HepG2 (cell line): ENCODE measurements at regions not wholly inside any gene's neighbourhood (a gene's known extent, or its start where the extent isn't known, plus 50 kb on each side); places are given as distances from the start of the nearest gene placed in this dataset.

Source experiments
- ATAC-seq: fragments of 200-7000 bp; cut with Tn5 transposase; 3 replicates; pipeline ENCODE4 v1.9.1; 2020; ENCODE audit warnings: mild to moderate bottlenecking, moderate library complexity
- BruUV-seq: library from RNA; stranded (reverse); fragments of 400-500 nt; replicated peaks from 2 replicates; lab custom pipeline; 2021; lab: Mats Ljungman, UMichigan
- CTCF ChIA-PET: fragments of 300-600 bp; formaldehyde crosslinking; extraction: SDS; loops from one replicate; lab custom pipeline; 2021; ENCODE audit warnings: low total read pairs, inconsistent platforms, low intra/inter-chr PET ratio; lab: Yijun Ruan, JAX
- POLR2A ChIA-PET: fragments of 350-600 bp; sonication (Branson Sonifier 250); formaldehyde crosslinking; loops from one replicate; lab custom pipeline; 2020; ENCODE audit warnings: antibody characterized with exemption, inconsistent platforms; lab: Yijun Ruan, JAX
- DNase-seq: peaks from one replicate; pipeline ENCODE4 v3.0.0-alpha.2; 2015; ENCODE audit warnings: low spot score
- FAIRE-seq: peaks from 3 replicates; lab custom pipeline; 2011; peaks lifted over from hg19 to GRCh38; lab: Jason Lieb, UNC
- H2AFZ ChIP-seq: one replicate; pipeline ENCODE4 v1.6.1; 2011; ENCODE audit warnings: low read length, inconsistent platforms
- H3K27ac ChIP-seq: fragments of 300-600 bp; 3 replicates; pipeline ENCODE4 v1.8.0; 2011; ENCODE audit warnings: mixed run types, mild to moderate bottlenecking, mixed read lengths, low read length, inconsistent platforms; ENCODE audit not compliant: insufficient read depth; ENCODE audit errors: extremely low read length
- H3K27me3 ChIP-seq, 2 experiments: fragments of 200-600 bp in 1 of 2; 2 replicates in 1 of 2; 3 replicates in 1 of 2; pipeline versions ENCODE4 v1.6.0 to v1.8.0; 2011; ENCODE audit warnings: low read length in 2 of 2, mild to moderate bottlenecking in 2 of 2, moderate library complexity in 2 of 2, inconsistent platforms in 1 of 2; ENCODE audit not compliant: insufficient read depth in 2 of 2, control insufficient read depth in 1 of 2
- H3K36me3 ChIP-seq, 2 experiments: fragments of 200-600 bp in 1 of 2; replicated peaks in 1 of 2; 2 replicates in 1 of 2; 3 replicates in 1 of 2; pipeline versions ENCODE4 v1.5.1 to v1.8.0; 2011; ENCODE audit warnings: low read length in 2 of 2, inconsistent platforms in 1 of 2; ENCODE audit not compliant: insufficient read depth in 2 of 2, control insufficient read depth in 1 of 2
- H3K4me1 ChIP-seq: 2 replicates; pipeline ENCODE4 v1.5.1; 2012; ENCODE audit warnings: low read length, inconsistent platforms; ENCODE audit not compliant: insufficient read depth
- H3K4me2 ChIP-seq: 2 replicates; pipeline ENCODE4 v1.6.0; 2011; ENCODE audit warnings: low read depth, low read length, inconsistent platforms
- H3K4me3 ChIP-seq, 3 experiments: fragments of 200-600 bp in 1 of 3; sonication (generic), shearing (Covaris generic) in 1 of 3; replicated peaks in 1 of 3; 2 replicates each; pipeline ENCODE4 v1.5.1; 2011 to 2016; ENCODE audit warnings: low read length in 3 of 3, inconsistent platforms in 2 of 3, low read depth in 2 of 3, mild to moderate bottlenecking in 2 of 3, control low read depth in 1 of 3, mixed read lengths in 1 of 3; ENCODE audit not compliant: insufficient read depth in 1 of 3
- H3K79me2 ChIP-seq: one replicate; pipeline ENCODE4 v1.6.1; 2011; ENCODE audit warnings: low read length, inconsistent platforms; ENCODE audit not compliant: insufficient read depth
- H3K9ac ChIP-seq: 2 replicates; pipeline ENCODE4 v1.6.0; 2011; ENCODE audit warnings: mild to moderate bottlenecking, low read depth, low read length, inconsistent platforms; ENCODE audit not compliant: insufficient read depth
- H3K9me3 ChIP-seq: 2 replicates; pipeline ENCODE4 v1.5.1; 2012; ENCODE audit warnings: mild to moderate bottlenecking, low read length
- H4K20me1 ChIP-seq: 2 replicates; pipeline ENCODE4 v1.6.0; 2011; ENCODE audit warnings: inconsistent platforms, mild to moderate bottlenecking, low read length, moderate library complexity; ENCODE audit not compliant: insufficient read depth
- CHD4 ChIP-seq: fragments of 200-600 bp; sonication (generic); IDR thresholded peaks from 2 replicates; pipeline ENCODE4 v1.7.0; 2017; ENCODE audit warnings: mild to moderate bottlenecking, low read length, borderline replicate concordance
- TBX2 ChIP-seq: sonication (generic); formaldehyde crosslinking; IDR thresholded peaks from 2 replicates; pipeline ENCODE4 v1.5.0; 2020; ENCODE audit warnings: missing genetic modification reagents, mild to moderate bottlenecking, borderline replicate concordance
- ZNF652 ChIP-seq: IDR thresholded peaks from 2 replicates; pipeline ENCODE4 v1.6.1; 2016; ENCODE audit warnings: low read depth, borderline replicate concordance
- ZSCAN31 ChIP-seq: sonication (generic); formaldehyde crosslinking; IDR thresholded peaks from 2 replicates; pipeline ENCODE4 v1.5.0; 2020; ENCODE audit warnings: low read depth, mild to moderate bottlenecking, missing genetic modification reagents
- WGBS: methylation state at CpG from one replicate; pipeline ENCODE4 v1.1.6; 2017; ENCODE audit warnings: low lambda C conversion rate; 5-methylcytosine and 5-hydroxymethylcytosine counted together
- in situ Hi-C: cut with HindIII; loops from 2 replicates; pipeline ENCODE4 v1.10.0; 2017; ENCODE audit warnings: low pct_unique_long_range_greater_than_20kb; ENCODE audit not compliant: extremely low pct_ligation_motif_present
- intact Hi-C: fragments of 100-400 bp; cut with micrococcal nuclease; formaldehyde crosslinking; loops from one replicate; pipeline ENCODE4 v1.10.0; 2022; ENCODE audit not compliant: unreplicated experiment
- TF ChIP-seq, protein P1 (sequence below): sonication (generic); formaldehyde crosslinking; IDR thresholded peaks from 2 replicates; pipeline ENCODE4 v1.5.1; 2020; ENCODE audit warnings: missing genetic modification reagents, mild to moderate bottlenecking, borderline replicate concordance

DNA sequence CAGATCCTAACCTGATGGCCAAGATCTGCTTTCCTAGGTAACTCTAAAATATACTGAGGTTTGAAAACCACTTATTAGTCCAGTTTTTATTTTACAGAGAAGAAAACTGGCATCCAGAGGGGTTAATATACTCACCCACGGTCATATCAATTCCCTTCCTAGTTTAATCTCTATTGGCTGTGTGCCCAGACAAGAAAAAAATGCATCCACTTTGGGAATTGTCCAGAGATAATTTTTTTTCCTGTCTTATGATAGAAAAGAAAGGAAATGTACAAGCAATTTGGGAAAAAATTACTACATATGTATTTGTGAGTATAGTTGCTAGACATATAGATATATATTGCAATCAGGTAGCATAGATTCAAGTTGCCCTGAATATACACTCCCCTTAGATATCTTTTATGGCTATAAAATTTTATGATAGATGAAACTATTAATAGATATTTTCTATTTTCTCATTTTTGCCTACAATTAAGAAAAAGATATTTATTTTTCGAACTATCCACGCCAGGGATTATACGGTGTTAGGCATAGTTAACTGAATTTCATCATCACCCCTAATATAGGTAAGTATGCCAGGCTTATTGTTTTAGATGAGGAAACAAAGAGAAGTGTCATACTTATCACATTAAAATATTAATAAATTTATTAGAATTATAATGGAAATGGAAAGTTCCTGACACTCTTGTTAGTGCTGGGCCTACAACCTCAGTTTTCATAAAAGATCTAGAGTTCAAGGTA lies 100.5 kb upstream of the SLC38A2 start:
- no peaks in the 10 kb centered on the region for H4K20me1 ChIP-seq
- no peaks in the 10 kb centered on the region for H3K9me3 ChIP-seq
- no peak overlapping the region for H2AFZ ChIP-seq
- intact Hi-C loops: loop anchor here (5.0 kb wide), 1 partner anchor 101 kb away; the partner anchor contains the start of gene SLC38A2
- TSS peak; percentile 90 for BruUV-seq
- H3K4me2 ChIP-seq: peak overlapping the region; percentile 75
- 6% methylated on average over 4 of the region's 4 CpGs for WGBS
- in situ Hi-C loops: no loop called here
- DNase-seq: peak; percentile 60
- ChIA-PET POLR2A (interaction anchor here (0.8 to 2.1 kb wide), 11 partner anchors 11 to 188 kb away, joined by 3 to 25 read pairs (median 4); no protein-coding TSS in a partner anchor), CTCF (no interaction called here)
- peaks cover 95% of the 10 kb centered on the region for H3K4me1 ChIP-seq
- H3K4me3 ChIP-seq: no peak overlapping the region; a peak in 2 of 6 replicates
- no peaks in the 10 kb centered on the region for H3K27me3 ChIP-seq
- no peak for FAIRE-seq
- H3K9ac ChIP-seq: peak overlapping the region; percentile 21; the same call in 1 of the 2 replicates
- TF ChIP-seq CHD4 (peak; percentile 35; the same call in 1 of the 2 replicates), ZSCAN31 (CRISPR knock-in tag) (no peak), ZNF652 (CRISPR knock-in tag) (peak; percentile 78), TBX2 (CRISPR knock-in tag) (no peak)
- TF ChIP-seq, protein P1, sequence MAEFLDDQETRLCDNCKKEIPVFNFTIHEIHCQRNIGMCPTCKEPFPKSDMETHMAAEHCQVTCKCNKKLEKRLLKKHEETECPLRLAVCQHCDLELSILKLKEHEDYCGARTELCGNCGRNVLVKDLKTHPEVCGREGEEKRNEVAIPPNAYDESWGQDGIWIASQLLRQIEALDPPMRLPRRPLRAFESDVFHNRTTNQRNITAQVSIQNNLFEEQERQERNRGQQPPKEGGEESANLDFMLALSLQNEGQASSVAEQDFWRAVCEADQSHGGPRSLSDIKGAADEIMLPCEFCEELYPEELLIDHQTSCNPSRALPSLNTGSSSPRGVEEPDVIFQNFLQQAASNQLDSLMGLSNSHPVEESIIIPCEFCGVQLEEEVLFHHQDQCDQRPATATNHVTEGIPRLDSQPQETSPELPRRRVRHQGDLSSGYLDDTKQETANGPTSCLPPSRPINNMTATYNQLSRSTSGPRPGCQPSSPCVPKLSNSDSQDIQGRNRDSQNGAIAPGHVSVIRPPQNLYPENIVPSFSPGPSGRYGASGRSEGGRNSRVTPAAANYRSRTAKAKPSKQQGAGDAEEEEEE (CRISPR knock-in tag): no peak
- ATAC-seq: no peak
- no peaks in the 10 kb centered on the region for H3K79me2 ChIP-seq
- H3K36me3 ChIP-seq: no peaks in the 10 kb centered on the region
- H3K27ac ChIP-seq: peak overlapping the region; percentile 89
